ENCODE measurements at regions not wholly inside any gene's neighbourhood (a gene's known extent, or its start where the extent isn't known, plus 50 kb on each side); places are given as distances from the start of the nearest gene placed in this dataset.
"Not testable (repeated sequence)": the region's sequence is repeated elsewhere in the genome, so short reads cannot be mapped to it uniquely, and the experiment has no call there.

DNA sequence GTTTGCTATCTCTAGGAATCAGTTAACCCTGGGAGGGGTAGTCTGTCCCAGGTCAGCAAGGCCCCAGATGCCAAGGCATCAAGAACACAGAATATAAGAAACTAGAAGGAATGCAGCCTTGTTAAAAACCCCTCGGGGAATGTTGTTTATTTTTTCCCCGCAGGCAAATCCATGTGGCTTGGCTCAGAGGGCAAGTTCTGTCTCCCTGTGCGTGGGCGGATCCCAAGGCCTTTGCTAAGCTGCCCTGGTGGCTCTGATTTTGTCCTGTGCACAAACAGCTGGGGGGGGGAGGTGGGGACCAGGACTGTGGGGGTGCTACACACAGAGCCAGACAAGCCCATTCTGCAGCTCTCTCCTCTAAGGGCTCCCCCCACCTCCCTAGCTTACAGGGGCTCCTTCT is 776.8 kb upstream of the TPTE start:
- TF ChIP-seq CTCF, POLR2AphosphoS5, POLR2A (IDR thresholded peaks at IDR 0.05): not testable (repeated sequence)
